GM19035 (cell line): ENCODE measurements at regions not wholly inside any gene's neighbourhood (a gene's known extent, or its start where the extent isn't known, plus 50 kb on each side); places are given as distances from the start of the nearest gene placed in this dataset.

Experiments used
- ATAC-seq: cut with Tn5 transposase; IDR thresholded peaks from one replicate; pipeline ENCODE4 v1.9.1; 2021; ENCODE audit not compliant: unreplicated experiment

- no peak for ATAC-seq
Measured at GRCh38 chr20:16220826-16221225, 352.4 kb downstream of the KIF16B start.

- ATAC-seq = no peak
Measured at GRCh38 chr20:16219182-16219581, 354.1 kb downstream of the KIF16B start.

DNA sequence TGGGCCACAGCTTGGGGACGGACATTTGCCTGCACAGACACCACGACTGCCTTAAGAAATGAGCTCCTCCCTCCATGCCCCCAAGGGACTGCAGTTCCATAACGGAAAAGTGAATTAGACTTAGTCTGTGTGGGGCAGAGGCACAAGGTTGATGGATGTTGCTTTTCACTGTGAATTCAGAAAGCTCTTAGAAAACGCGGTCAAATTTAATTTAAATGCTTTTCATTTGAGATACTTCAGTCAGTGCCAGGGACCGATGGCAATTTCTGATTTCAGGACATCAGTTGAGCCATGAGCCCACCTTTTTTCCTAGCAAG, 356.4 kb downstream of the KIF16B start:
- ATAC-seq = no peak

DNA sequence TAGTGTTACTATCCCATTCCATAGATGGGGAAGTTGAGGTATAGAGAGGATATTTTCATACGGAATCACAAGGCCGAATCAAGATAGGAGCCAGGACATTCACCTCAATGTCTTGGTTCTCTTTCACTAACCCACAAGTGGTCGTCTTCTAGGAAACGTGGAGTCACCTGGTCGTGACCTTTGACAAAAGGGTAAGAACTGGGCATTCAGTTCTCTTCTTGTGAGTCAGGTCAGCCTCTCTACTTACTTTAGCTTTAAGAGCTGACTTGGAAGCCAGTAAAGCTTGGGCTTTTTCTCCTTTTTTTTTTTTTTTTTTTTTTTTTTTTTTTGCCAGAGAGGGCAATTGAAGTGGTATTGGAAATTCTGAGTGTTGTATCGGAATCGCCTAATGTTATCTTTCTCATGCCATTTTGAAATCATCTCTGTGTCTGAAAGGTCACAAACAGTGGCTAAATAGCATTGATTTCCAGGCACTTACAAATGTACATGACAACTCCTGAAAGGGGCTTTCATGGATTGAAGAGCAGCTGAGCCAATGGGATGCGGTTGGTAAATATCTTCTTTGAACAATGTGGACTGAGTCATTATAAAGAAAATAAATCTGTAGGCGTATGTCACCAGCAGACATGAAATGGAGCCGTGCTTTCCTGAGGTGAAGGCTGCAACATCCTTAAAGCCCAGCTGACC, 356.9 kb downstream of the KIF16B start:
- no peak for ATAC-seq

GRCh38 chr20:16215041-16215440, 358.2 kb downstream of the KIF16B start:
- no peak for ATAC-seq

- ATAC-seq = no peak
Measured at GRCh38 chr20:16212790-16213189, 360.5 kb downstream of the KIF16B start.

GRCh38 chr20:16209951-16210361, 363.3 kb downstream of the KIF16B start:
- ATAC-seq = no peak

DNA sequence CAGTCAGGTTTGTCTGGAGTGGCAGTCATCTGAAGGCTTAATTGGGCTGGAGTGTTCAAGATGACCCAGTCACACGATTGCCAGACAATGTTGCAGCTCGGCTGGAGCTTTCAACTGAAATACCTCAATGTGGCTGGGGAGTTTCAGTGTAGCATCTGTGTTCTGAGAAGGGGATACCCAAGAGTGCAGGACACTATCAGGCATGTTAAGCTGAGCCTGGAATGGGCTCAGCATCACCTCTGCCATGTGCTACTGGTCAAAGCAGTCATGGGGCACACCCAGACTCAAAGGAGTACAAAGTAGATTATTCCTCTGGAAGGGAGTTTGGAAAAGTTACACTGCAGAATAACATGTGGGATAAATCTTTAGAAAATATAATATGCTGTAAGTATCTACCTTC, 363.9 kb downstream of the KIF16B start:
- ATAC-seq = no peak

GRCh38 chr20:16208443-16208842, 364.8 kb downstream of the KIF16B start:
- ATAC-seq = no peak

DNA sequence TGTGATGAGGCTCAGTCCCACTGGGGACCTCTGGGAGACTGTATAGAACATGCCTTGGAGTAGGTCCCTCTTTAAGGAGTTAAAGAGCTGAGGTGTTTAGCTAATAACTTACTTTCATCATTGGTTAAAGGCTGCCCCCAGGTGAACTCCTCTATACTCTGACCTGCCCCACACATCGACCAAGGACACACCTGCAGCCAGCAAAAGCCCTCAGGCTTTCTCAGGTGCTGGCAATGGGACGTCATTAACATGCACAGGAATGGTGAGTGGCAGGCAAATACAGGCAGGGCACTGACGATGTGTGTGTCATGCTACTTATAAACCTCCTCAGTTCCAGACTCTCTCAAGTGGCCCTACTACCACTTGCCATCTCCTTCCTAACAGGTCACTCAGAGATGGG, 366.4 kb downstream of the KIF16B start:
- ATAC-seq = no peak

DNA sequence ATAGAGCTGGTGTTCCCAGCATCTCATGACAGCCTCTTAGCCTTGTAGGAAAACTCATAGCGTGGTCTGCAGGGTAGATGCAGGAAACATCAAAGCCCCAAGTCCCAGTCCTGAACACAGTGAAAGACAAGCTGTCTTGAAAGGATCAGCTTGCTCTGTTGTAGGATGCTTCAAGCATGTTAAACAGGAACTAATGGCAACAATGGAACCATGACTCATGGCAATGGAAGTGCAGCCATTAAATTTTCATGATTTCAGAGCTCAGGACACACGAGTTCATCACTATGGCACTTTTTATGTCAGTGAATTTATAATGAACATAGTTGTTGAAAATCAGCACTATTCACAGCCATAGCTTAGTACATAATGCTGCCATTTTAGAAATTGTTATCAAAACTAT, 367.7 kb downstream of the KIF16B start:
- ATAC-seq = no peak

GRCh38 chr20:16203096-16203495, 370.2 kb downstream of the KIF16B start:
- no peak for ATAC-seq

- no peak for ATAC-seq
Measured at GRCh38 chr20:16201191-16201590, 372.1 kb downstream of the KIF16B start.

DNA sequence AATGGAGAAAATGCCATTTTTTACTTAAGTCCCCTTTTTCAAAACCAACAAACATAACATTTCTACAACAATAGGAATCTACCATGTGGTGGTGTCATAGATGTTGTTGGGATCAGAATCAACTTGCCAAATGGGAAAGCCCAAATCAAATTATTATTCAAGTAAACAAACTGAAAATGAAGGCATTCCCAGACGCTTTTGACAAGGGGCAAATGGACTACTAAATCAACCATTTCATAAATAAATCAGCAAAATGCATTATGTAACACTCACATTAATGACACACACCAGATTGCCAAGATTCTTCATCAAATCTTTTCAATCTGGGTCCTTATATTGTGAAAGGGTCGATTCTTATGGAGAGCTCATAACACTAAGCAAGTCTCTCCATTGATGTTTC, 375.6 kb downstream of the KIF16B start:
- ATAC-seq = no peak

DNA sequence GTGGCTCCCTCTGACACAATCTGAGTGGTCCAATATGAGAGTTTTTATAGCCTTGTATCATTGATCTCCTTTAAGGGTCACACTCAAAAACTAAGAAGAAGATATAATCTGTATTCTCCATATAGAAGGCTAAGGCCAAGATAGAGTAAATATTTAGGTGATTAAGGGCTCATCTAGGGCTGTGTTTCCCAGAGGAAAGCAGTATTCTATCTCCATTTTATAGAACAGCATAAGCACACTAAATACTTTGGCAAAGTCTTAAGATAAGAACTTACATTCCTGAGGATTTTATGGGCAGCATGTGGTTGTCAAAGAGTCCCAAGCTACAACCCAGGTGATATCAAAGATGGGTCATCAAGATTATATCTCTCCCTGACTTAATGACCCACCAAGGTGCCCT, 377.6 kb downstream of the KIF16B start:
- ATAC-seq = no peak

DNA sequence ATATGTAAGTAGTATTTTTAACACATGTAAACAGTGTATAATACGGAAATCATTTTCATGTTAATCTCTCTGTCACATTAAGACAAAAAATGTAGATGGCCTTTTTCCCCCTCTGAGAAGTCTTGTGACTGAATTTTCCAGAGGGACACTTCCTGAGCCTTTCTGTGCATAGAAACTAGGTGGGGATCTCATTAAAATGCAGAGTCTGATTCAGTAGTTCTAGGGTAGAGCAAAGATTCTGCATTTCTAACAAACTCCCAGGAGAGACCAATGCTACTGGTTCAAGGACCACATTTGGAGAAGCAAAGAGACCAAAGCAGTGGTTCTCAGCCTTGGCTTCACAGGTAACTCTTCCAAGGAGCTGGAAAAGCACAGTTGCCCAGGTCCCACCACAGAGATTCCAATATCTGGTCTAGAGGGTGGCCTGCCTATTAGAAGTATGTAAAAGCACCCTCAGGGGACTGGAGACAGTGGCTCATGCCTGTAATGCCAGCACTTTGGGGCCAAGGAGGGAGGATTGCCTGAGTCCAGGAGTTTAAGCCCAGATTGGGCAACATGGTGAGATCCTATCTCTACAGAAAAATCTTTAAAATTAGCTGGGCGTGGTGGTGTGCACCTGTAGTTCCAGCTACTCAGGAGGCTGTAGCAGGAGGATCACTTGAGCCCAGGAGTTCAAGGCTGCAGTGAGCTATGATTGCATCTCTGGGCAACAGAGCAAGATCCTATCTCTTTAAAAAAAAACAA, 378.5 kb downstream of the KIF16B start:
- ATAC-seq = no peak

- no peak for ATAC-seq
Measured at GRCh38 chr20:16191496-16191895, 381.8 kb downstream of the KIF16B start.

GRCh38 chr20:16189371-16189770, 383.9 kb downstream of the KIF16B start:
- ATAC-seq = no peak

- no peak for ATAC-seq
Measured at GRCh38 chr20:16187956-16188616, 385.2 kb downstream of the KIF16B start.

- ATAC-seq = no peak
Measured at GRCh38 chr20:16179919-16180318, 393.3 kb downstream of the KIF16B start.

- ATAC-seq = no peak
Measured at GRCh38 chr20:16179371-16179770, 393.9 kb downstream of the KIF16B start.

DNA sequence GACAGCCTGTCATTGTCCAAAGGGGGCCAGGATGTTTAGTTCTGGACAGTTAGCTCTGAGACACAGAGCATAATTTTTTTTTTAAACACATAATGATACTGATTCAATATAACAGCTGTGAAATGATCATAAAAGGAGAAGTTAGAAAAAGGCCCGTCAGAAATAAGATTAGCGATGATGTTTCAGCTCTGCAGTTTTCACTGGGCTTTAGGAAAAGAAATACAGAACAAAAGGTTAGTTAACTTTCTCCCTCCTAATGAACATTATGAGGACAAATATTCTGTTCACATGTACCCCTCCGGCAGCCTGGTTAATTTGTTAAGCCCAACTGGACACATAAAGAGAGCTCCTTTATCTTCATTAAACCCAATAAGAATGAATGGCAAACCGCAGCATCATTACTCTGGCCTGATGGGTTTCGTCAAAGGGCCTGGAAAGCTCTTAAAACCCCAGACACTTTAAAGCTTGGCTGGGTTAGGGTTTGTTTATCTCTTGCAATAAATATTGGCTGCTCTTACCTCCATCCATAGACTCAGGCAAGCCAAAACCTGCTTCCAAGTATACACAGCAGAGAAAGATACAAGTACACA, 394.6 kb downstream of the KIF16B start:
- no peak for ATAC-seq
